GM12892 (cell line): ENCODE measurements at regions not wholly inside any gene's neighbourhood (a gene's known extent, or its start where the extent isn't known, plus 50 kb on each side); places are given as distances from the start of the nearest gene placed in this dataset.

Experiments
- POLR2A ChIP-seq: IDR thresholded peaks from 2 replicates; pipeline ENCODE4 v1.6.1; 2011; ENCODE audit warnings: low read depth, low read length, control low read depth
- POLR2AphosphoS5 ChIP-seq: IDR thresholded peaks from 2 replicates; pipeline ENCODE4 v1.6.1; 2011; ENCODE audit warnings: low read depth, low read length, control low read depth
- TAF1 ChIP-seq: IDR thresholded peaks from 2 replicates; pipeline ENCODE4 v1.6.1; 2011; ENCODE audit warnings: low read depth, mild to moderate bottlenecking, control low read depth, low read length, borderline replicate concordance

- TF ChIP-seq POLR2AphosphoS5 (no peak), POLR2A (no peak), TAF1 (no peak)
These were observed 279.2 kb upstream of the THSD7B start for GRCh38 chr2:136486115-136486514.
